ENCODE measurements at regions not wholly inside any gene's neighbourhood (a gene's known extent, or its start where the extent isn't known, plus 50 kb on each side); places are given as distances from the start of the nearest gene placed in this dataset.

GRCh38 chr1:228989676-228989991, 254.4 kb downstream of the RHOU start:
- no peak for TF ChIP-seq SUZ12 (IDR thresholded peaks at IDR 0.05; ENCODE audit: extremely low read depth, insufficient read depth, insufficient read length)
- TF ChIP-seq ZNF274 (IDR thresholded peaks at IDR 0.05; ENCODE audit: low read depth, low read length), result no peak

Data from NT2/D1 (cell line).